ENCODE measurements at regions not wholly inside any gene's neighbourhood (a gene's known extent, or its start where the extent isn't known, plus 50 kb on each side); places are given as distances from the start of the nearest gene placed in this dataset.
A peak's percentile ranks its signal among the peaks of the same experiment; 100 is the strongest.

GRCh38 chr12:127070515-127071157 is 1196.3 kb upstream of the TMEM132C start:
- Histone ChIP-seq H3K4me3 (ENCODE audit: low read length) (no peak overlapping the region), H3K36me3 (ENCODE audit: low read depth, low read length) (no peaks in the 10 kb centered on the region), H3K79me2 (ENCODE audit: low read length) (peaks cover 35% of the 10 kb centered on the region), H4K20me1 (ENCODE audit: low read length) (no peaks in the 10 kb centered on the region), H3K4me1 (ENCODE audit: insufficient read depth, low read length) (peaks cover 11% of the 10 kb centered on the region; the same call in 1 of the 2 replicates), H3K27me3 (ENCODE audit: low read length) (no peaks in the 10 kb centered on the region), H3K9me3 (ENCODE audit: low read length) (no peaks in the 10 kb centered on the region), H2AFZ (ENCODE audit: low read length) (no peak overlapping the region), H3K4me2 (ENCODE audit: low read length) (no peak overlapping the region), H3F3A (ENCODE audit: low read length, unreplicated experiment) (no peaks in the 10 kb centered on the region), H3K9ac (ENCODE audit: low read length) (peak overlapping the region; percentile 55; the same call in 1 of the 2 replicates), H3K27ac (ENCODE audit: low read length) (peak overlapping the region; percentile 75), H3K9me2 (replicated peaks; ENCODE audit: low read length) (no peaks in the 10 kb centered on the region)
- no peak for TF ChIP-seq CTCF (conservative IDR thresholded peaks at IDR 0.05; ENCODE audit: low read depth, low read length)
- TF ChIP-seq EZH2phosphoT487 (IDR thresholded peaks at IDR 0.05; ENCODE audit: borderline replicate concordance, low read length) = no peak
- TF ChIP-seq EZH2 (IDR thresholded peaks at IDR 0.05; ENCODE audit: low read length, unreplicated experiment) = no peak
- DNase-seq = peak; percentile 40
- ChIA-PET CTCF (no interaction called here), POLR2A (ENCODE audit: unreplicated experiment) (interaction anchor here (0.7 to 1.0 kb wide), 2 partner anchors 18 to 550 kb away, joined by 3 to 5 read pairs; no protein-coding TSS in a partner anchor)
- ATAC-seq = peak; percentile 92
- BruUV-seq (replicated peaks) = no TSS peak
- intact Hi-C loops (cut with micrococcal nuclease) = loop anchor here (2.0 kb wide), 1 partner anchor 18 kb away; no protein-coding TSS in a partner anchor

- CTCF ChIA-PET = no interaction called here
- no TSS peak for BruUV-seq (replicated peaks)
- peaks cover 27% of the 10 kb centered on the region for H3K4me1 ChIP-seq (ENCODE audit: insufficient read depth, low read length)
Observed at GRCh38 chr12:127074161-127074560, 1192.8 kb upstream of the TMEM132C start.

More at GRCh38 chr12:127074161-127074560, 1192.8 kb upstream of the TMEM132C start:
- no peak overlapping the region for H3K27ac ChIP-seq (ENCODE audit: low read length)
- no peak overlapping the region for H3K9ac ChIP-seq (ENCODE audit: low read length)
- peaks cover 8% of the 10 kb centered on the region; the same call in 1 of the 2 replicates for H3K79me2 ChIP-seq (ENCODE audit: low read length)
- H3K4me2 ChIP-seq (ENCODE audit: low read length) = no peak overlapping the region
- no peak for DNase-seq
- no peak overlapping the region for H2AFZ ChIP-seq (ENCODE audit: low read length)
- H3K9me2 ChIP-seq (replicated peaks; ENCODE audit: low read length) = no peaks in the 10 kb centered on the region
- H4K20me1 ChIP-seq (ENCODE audit: low read length) = no peaks in the 10 kb centered on the region
- no peaks in the 10 kb centered on the region for H3K36me3 ChIP-seq (ENCODE audit: low read depth, low read length)
- POLR2A ChIA-PET (ENCODE audit: unreplicated experiment) = no interaction called here
- H3K27me3 ChIP-seq (ENCODE audit: low read length) = no peaks in the 10 kb centered on the region
- no peaks in the 10 kb centered on the region for H3K9me3 ChIP-seq (ENCODE audit: low read length)
- H3F3A ChIP-seq (ENCODE audit: low read length, unreplicated experiment) = no peaks in the 10 kb centered on the region
- intact Hi-C loops (cut with micrococcal nuclease) = no loop called here
- no peak overlapping the region for H3K4me3 ChIP-seq (ENCODE audit: low read length)
- TF ChIP-seq EZH2phosphoT487 (IDR thresholded peaks at IDR 0.05; ENCODE audit: borderline replicate concordance, low read length) = no peak
- no peak for TF ChIP-seq EZH2 (IDR thresholded peaks at IDR 0.05; ENCODE audit: low read length, unreplicated experiment)
- TF ChIP-seq CTCF (conservative IDR thresholded peaks at IDR 0.05; ENCODE audit: low read depth, low read length) = no peak
- no peak for ATAC-seq

Measured in PC-3 (cell line).